Stimulated activated CD8-positive, alpha-beta memory T cell treated with anti-CD3 and anti-CD28 coated beads, Interleukin-12 subunit alpha, Interleukin-12 subunit beta, amount 100 ng/mL, for 24 hours (primary cell): ENCODE measurements at regions not wholly inside any gene's neighbourhood (a gene's known extent, or its start where the extent isn't known, plus 50 kb on each side); places are given as distances from the start of the nearest gene placed in this dataset.

Source experiments
- DNase-seq: peaks from one replicate; pipeline ENCODE4 v3.0.0-alpha.2; 2020; ENCODE audit errors: extremely low read depth

- DNase-seq, result no peak
Measured at GRCh38 chr15:62691008-62691407, 351.5 kb upstream of the TPM1 start.

DNA sequence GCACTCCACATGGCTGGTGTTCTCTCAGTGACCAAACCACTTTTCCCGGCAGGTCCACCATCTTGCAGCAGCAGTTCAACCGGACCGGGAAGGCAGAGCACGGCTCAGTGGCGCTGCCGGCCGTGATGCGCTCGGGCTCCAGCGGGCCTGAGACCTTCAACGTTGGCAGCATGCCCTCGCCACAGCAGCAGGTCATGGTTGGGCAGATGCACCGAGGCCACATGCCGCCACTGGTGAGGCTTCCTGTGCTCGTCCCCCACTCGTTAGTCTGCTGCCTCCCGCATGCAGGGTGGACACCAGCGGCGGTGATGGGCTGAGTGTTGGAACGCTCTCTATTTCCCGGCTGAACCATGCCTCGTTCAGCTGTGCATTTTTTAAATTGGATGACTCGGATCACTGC is 344.9 kb upstream of the TPM1 start:
- no peak for DNase-seq

DNA sequence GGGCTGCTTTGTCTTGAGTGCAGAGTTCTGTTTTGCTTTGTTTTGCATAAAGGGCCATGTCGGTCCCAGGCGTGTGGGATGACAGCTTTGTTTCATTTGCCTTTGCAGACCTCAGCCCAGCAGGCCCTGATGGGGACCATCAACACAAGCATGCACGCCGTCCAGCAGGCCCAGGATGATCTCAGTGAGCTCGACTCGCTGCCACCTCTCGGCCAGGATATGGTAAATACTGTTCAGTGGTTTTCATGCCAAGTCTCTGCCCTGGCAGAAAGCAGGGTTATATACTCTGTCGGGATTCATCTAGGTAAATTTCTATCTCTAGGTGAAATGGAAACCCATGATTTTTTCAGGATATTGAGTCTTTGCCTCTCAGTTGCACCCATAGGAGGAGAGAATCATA is 343.9 kb upstream of the TPM1 start:
- DNase-seq, result no peak

- no peak for DNase-seq
Measured at GRCh38 chr15:62706317-62706716, 336.2 kb upstream of the TPM1 start.

- no peak for DNase-seq
Measured at GRCh38 chr15:62708470-62708869, 334.1 kb upstream of the TPM1 start.

- no peak for DNase-seq
Measured at GRCh38 chr15:62709261-62709660, 333.3 kb upstream of the TPM1 start.

- no peak for DNase-seq
Measured at GRCh38 chr15:62711691-62712454, 330.7 kb upstream of the TPM1 start.

- DNase-seq, result no peak
Measured at GRCh38 chr15:62712455-62712839, 330.1 kb upstream of the TPM1 start.

GRCh38 chr15:62715946-62716345 is 326.6 kb upstream of the TPM1 start:
- no peak for DNase-seq

GRCh38 chr15:62717496-62717895 is 325.1 kb upstream of the TPM1 start:
- DNase-seq, result no peak

DNA sequence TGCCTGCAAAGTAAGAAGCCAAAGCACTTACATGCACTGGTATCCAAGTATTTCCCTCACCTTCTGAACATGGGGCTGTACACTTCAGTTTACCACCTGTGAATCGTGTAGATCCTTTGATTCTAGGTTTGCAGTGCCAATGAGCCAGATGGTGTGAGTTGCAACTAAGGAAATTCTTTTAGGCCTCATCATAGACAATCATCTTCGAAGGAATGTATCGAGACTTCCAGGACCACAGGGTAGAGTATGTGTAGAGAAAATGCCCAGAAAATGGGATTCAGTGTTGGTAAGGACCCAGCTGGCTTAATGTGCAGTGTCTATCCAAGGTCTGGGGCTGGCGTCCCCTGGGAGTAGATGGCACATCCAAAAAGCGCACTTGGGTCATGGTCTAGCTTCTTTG is 323.2 kb upstream of the TPM1 start:
- no peak for DNase-seq

- no peak for DNase-seq
Measured at GRCh38 chr15:62722237-62722636, 320.3 kb upstream of the TPM1 start.

DNA sequence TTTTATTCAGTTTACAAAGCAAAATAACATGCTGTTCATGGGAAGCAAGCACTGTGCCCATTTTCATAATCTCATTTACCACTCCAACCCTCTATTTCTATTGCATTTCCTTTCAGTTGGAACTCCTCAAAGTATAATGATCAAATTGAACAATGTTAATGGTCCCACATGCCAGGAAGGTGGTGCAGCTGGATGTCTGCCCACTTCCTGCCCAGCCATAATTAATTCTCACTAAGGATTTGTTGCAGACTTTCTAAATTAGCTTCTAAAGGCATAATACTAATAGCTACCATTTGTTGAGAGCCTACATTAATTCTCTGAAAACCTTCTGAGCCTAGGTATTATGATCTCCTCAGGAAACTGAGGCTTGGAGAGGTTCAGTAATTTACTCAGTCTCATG is 316.1 kb upstream of the TPM1 start:
- no peak for DNase-seq

DNA sequence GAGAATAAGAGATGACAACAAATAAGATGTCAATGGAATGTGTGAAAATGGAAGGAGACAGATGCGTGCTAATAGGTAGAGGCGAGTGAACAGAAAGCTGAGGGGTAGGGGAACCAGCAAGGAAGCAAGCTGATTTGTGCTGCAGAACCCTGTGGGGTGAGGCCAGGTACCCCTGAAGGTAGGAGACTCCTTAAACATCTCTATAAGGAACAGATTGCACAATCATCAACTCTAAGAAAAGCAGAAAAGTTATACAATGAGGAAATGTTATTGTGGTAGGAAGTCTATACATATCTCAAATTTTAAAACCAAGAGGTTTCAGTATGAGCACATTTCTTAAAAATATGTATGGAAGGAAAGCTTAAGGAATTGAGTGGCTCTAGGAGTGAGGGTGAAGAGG is 315.0 kb upstream of the TPM1 start:
- no peak for DNase-seq

GRCh38 chr15:62730825-62731224 is 311.7 kb upstream of the TPM1 start:
- DNase-seq, result no peak

GRCh38 chr15:62732078-62732477 is 310.5 kb upstream of the TPM1 start:
- no peak for DNase-seq

- no peak for DNase-seq
Measured at GRCh38 chr15:62734706-62735105, 307.8 kb upstream of the TPM1 start.

- no peak for DNase-seq
Measured at GRCh38 chr15:62736756-62737155, 305.8 kb upstream of the TPM1 start.

- DNase-seq, result no peak
Measured at GRCh38 chr15:62737551-62737950, 305.0 kb upstream of the TPM1 start.

DNA sequence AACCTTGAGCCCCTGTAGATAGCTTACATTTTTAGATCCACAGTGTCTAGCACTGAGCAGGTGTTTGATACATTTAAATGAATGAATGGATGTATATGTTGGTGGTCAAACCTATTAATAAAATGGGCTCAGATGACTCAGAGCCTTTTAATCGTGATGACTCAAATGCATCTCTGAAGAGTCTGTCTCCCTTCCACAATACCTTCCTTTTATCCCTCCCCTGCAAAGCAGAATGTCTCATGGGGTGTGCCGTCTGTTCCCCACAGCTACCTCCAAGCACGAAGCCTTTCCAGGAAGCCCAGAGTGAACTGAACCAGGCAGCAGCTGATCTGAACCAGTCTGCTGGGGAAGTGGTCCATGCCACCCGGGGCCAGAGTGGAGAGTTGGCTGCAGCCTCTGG is 303.5 kb upstream of the TPM1 start:
- DNase-seq, result no peak

DNA sequence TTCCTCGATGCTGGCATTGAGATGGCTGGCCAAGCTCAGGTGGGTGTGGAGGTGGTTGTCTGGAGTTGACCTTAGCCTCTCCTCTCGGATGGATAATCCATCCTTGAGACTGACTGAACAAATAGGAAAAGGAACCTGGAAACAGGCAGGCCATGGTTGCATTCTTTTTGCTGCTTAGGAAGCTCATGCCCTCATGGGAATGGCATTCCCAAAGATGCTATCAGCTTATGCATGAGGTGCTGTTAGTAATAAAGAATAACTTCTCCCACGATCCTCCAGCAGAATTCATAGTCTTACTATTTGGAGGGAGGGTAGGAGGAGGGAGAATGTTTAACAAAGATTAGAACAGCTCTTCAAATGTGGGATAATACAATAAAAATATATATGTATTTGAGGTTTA is 303.0 kb upstream of the TPM1 start:
- no peak for DNase-seq

DNA sequence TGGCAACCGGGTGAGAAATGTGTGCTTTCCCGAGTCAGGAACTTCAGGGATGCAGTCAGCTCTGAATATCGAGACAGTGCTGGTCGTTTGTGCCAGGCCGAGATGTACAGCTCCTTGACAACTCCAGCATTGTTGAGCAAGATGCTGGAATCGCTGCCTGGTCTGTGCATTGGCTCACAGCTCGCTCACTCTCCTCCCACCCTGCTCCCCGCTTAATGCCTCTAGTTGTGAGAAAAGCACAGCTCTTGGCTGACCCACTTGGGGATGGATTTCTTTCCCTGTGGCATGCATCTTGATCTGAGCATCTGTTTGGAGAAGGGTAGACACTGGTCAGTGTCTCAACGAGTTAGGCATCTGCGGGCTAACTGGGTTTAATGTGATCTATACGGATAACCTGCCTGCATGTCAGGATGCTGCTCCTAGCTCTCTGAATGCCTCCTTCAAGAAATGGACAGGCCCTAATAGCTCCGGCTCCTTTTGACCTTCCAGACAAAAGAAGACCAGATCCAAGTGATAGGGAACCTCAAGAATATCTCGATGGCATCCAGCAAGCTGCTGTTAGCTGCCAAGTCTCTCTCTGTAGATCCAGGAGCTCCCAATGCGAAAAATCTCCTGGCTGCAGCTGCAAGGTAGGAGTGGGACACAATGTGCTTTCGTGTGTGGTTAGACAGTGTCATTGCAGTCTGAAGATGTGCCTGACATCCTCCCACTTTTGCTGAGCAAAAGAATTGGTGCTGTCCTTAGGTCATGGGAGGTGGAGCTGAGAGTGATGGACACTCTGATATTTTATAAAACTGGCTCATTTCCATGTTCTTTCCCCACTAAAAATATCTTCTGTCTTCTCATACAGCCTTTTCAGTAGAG is 302.2 kb upstream of the TPM1 start:
- no peak for DNase-seq

DNA sequence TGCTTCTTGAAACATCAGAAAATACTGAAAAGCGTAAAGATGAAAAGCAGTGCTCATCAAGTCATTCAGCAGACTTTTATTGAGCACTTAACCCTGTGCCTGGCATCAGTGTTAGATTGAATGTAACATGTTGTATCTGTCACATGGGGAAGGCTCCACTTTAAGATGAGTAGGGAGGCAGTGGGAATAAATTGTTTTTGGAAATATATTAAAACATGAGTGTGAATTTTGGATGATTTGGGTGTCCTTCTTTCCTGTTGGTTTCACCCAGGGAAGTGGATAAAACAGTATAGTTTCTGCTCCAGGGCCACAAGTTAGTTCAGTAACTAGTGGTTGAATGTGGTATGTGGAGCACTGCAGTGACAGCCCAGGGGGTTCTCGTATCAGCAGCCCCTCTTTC is 301.4 kb upstream of the TPM1 start:
- DNase-seq, result no peak
